NCI-H345 treated with DMSO at 0.1 percent for 48 hours (cell line): ENCODE measurements at regions not wholly inside any gene's neighbourhood (a gene's known extent, or its start where the extent isn't known, plus 50 kb on each side); places are given as distances from the start of the nearest gene placed in this dataset.

Experiments
- DNase-seq: peaks from one replicate; lab custom pipeline; 2025; ENCODE audit not compliant: unreplicated experiment; lab: John Stamatoyannopoulos, UW

GRCh38 chr1:108082738-108083562 is 117.2 kb downstream of the SLC25A24 start:
- no peak for DNase-seq

- no peak for DNase-seq
Measured at GRCh38 chr1:108082001-108082400, 117.0 kb upstream of the VAV3 start.

GRCh38 chr1:108080448-108080847 is 115.5 kb upstream of the VAV3 start:
- no peak for DNase-seq

GRCh38 chr1:108079440-108080025 is 114.6 kb upstream of the VAV3 start:
- DNase-seq = no peak

- DNase-seq = no peak
Measured at GRCh38 chr1:108077991-108078390, 113.0 kb upstream of the VAV3 start.

GRCh38 chr1:108075055-108075454 is 110.1 kb upstream of the VAV3 start:
- DNase-seq = no peak

GRCh38 chr1:108072776-108073175 is 107.8 kb upstream of the VAV3 start:
- no peak for DNase-seq

GRCh38 chr1:108072212-108072611 is 107.2 kb upstream of the VAV3 start:
- no peak for DNase-seq

- DNase-seq = no peak
Measured at GRCh38 chr1:108071601-108072000, 106.6 kb upstream of the VAV3 start.

GRCh38 chr1:108070662-108071061 is 105.7 kb upstream of the VAV3 start:
- DNase-seq = no peak

GRCh38 chr1:108067884-108068540 is 103.0 kb upstream of the VAV3 start:
- DNase-seq = no peak

- no peak for DNase-seq
Measured at GRCh38 chr1:108066808-108067207, 101.8 kb upstream of the VAV3 start.

- DNase-seq = no peak
Measured at GRCh38 chr1:108064255-108064654, 99.3 kb upstream of the VAV3 start.

- no peak for DNase-seq
Measured at GRCh38 chr1:108063703-108064102, 98.7 kb upstream of the VAV3 start.

- no peak for DNase-seq
Measured at GRCh38 chr1:108059945-108060344, 95.0 kb upstream of the VAV3 start.

- DNase-seq = no peak
Measured at GRCh38 chr1:108057541-108057940, 92.6 kb upstream of the VAV3 start.

GRCh38 chr1:108056436-108056990 is 91.5 kb upstream of the VAV3 start:
- no peak for DNase-seq

GRCh38 chr1:108055387-108055786 is 90.4 kb upstream of the VAV3 start:
- no peak for DNase-seq

- no peak for DNase-seq
Measured at GRCh38 chr1:108054396-108054795, 89.4 kb upstream of the VAV3 start.

- DNase-seq = no peak
Measured at GRCh38 chr1:108053270-108054013, 88.5 kb upstream of the VAV3 start.
